GM21717 (cell line): ENCODE measurements at regions not wholly inside any gene's neighbourhood (a gene's known extent, or its start where the extent isn't known, plus 50 kb on each side); places are given as distances from the start of the nearest gene placed in this dataset.
"Not testable (repeated sequence)": the region's sequence is repeated elsewhere in the genome, so short reads cannot be mapped to it uniquely, and the experiment has no call there.

Experiments used
- ATAC-seq: cut with Tn5 transposase; IDR thresholded peaks from one replicate; pipeline ENCODE4 v1.9.1; 2021; ENCODE audit warnings: mild to moderate bottlenecking, moderate library complexity; ENCODE audit not compliant: unreplicated experiment

DNA sequence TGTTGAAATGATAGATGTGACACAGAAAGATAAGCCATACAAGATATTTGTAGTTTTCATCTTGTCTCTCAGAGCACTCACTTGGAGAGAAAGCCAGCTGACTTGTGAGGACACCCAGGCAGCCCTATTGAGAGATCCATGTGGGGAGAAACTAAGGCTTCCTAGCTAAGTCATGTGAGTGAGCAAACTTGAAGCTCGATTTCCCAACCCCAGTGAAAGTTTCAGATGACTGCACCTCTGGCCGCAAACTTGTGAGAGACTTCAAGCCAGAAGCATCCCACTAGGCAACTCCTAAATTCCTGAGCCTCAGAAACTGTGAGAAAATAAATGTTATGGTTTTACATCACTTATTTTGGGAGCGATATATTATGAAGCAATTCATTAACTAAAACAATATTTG lies 832.3 kb downstream of the LTN1 start:
- no peak for ATAC-seq

DNA sequence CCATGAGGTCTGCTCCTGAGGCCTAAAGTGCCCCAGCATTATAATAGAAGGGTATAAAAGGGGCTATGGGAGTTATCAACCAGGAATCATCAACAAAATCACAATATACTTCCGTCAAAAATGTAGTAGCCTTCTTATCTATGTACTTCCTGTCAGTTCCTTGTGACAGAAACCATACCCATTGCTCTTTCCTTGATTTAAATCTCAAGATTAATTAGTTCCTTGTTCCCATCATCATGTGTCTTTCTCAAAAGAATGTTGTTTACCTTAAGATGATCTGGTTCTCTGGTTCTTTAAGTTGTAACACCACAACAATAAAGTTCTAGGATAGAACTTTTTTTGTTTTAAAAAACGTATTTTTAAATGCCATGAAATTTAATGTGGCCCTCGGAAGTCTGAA lies 833.3 kb downstream of the LTN1 start:
- ATAC-seq, result no peak

- no peak for ATAC-seq
Measured at GRCh38 chr21:28156590-28156989, 836.1 kb downstream of the LTN1 start.

DNA sequence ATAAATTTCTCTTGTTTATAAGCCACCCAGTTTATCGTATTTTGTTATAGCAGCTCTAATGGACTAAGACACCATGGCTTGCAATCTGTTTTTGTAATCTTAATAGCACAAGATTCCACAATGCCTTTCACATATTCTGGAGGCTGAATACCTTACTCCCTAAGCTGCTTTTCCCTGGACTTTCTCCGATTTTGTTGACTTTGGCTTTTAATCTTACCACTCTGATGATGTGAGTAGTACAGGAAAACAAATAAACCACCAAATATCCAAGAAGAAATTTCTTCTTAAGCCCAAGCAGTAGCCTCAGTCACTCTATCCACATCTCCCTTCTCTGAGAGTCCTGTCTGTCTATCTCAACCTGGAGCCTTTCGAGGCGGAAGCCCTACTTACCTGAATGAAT lies 838.6 kb downstream of the LTN1 start:
- no peak for ATAC-seq

- no peak for ATAC-seq
Measured at GRCh38 chr21:28152732-28153131, 839.9 kb downstream of the LTN1 start.

DNA sequence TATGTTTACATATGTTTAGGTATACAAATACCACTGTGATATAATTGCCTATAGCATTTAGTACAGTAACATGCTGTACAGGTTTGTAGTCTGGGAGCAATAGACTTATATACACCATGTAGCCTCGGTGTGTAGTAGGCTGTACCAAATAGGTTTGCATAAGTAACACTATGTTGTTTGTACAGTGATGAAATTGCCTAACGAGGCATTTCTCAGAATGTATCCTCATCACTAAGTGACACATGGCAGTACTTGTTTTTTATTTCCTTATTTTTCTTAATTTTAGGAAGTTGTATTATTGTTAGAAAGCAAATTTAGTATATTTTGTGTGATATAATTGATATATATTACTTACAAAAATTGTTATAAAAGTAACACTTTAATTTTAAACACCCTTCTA lies 840.9 kb downstream of the LTN1 start:
- ATAC-seq, result no peak

DNA sequence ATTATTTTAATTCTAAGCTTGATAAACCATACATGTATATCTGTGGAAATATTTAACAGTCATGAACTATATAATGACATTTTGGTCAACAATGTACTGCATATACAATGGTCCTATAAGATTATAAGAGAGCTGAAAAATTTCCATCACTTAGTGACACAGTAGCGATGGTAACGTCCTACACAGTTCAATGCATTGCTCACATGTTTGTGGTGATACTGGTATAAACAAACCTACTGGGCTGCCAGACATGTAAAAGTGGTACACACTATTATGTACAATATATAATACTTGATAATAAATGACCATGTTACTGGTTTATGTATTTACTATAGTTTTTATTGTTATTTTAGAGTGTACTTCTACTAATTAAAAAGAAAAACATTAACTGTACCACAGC lies 841.9 kb downstream of the LTN1 start:
- no peak for ATAC-seq

- ATAC-seq, result no peak
Measured at GRCh38 chr21:28148400-28149064, 844.1 kb downstream of the LTN1 start.

GRCh38 chr21:28144653-28145052 lies 848.0 kb downstream of the LTN1 start:
- ATAC-seq, result no peak

DNA sequence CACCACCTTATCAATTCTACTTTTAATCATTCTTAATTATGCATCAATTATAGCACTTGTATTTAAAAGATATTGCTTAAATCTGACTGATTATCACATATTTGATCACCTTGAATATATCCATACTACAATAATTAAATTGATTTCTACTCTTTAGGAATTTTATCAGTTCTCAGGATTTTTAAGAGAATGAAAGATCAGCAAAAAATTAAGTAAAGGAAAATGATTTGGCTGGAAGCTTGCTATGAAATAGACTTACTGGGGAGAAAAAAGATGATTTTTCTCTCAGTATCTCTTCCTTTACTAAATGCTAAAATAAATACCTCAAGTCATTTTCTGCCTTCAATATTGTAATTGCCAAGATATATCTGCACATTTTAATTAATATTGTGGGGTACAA lies 848.6 kb downstream of the LTN1 start:
- no peak for ATAC-seq

DNA sequence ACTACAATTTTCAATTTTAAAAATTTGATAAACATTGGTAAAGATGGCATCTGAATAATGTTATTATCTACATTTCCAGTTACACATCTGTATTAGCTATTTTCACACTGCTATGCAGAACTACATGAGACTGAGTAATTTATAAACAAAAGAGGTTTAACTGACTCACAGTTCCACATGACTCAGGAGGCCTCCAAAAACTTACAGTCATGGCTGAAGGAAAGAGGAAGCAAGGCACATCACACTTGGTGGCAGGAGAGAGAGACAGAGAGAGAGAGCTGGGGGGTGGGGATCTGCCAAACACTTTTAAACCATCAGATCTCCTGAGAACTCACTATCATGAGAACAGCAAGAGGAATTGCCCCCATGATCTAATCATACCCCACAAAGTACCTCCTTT lies 850.0 kb downstream of the LTN1 start:
- no peak for ATAC-seq

- ATAC-seq, result no peak
Measured at GRCh38 chr21:28138272-28138671, 854.4 kb downstream of the LTN1 start.

DNA sequence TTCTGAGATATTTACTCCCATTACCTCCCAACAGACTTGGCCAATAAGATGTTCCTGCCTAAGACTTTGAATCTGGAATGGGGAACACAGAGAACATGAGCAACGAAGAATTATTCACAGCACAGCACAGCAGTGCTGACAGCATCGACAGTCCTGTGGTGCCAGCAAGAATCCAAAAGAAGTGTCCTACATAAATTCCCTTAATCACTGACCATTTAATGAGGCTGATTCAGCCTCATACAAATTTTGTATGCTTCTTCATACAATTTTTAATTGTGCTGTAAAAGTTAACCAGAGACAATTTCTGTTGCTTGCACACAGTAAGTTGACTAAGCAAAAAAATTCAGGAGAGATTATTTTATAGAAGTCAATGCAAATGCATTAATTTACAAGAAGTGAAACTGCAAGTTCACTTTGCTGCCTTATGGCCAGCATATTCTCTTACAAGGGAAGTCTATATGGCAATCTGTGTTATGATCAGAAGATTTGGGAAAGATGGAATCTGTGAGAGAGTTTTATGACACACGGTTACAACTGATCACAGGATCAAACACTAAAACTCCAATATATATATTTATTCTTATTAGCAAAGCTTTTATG lies 855.9 kb downstream of the LTN1 start:
- no peak for ATAC-seq

DNA sequence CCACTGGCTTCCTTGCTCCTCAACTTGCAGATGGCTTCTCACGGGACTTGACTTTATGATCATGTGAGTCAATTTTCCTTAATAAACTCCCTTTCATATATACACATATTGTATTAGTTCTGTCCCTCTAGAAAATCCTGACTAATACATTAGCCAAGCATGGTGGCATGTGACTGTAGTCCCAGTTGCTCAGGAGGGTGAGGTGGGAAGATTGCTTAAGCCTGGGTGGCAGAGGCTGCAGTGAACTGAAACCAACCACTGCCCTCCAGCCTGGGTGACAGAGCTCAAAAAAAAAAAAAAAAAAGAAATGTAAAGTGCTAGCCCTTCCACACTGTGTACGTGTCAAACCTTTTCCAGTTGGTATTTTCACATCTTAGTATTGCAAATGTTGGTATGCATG lies 857.0 kb downstream of the LTN1 start:
- ATAC-seq, result no peak

DNA sequence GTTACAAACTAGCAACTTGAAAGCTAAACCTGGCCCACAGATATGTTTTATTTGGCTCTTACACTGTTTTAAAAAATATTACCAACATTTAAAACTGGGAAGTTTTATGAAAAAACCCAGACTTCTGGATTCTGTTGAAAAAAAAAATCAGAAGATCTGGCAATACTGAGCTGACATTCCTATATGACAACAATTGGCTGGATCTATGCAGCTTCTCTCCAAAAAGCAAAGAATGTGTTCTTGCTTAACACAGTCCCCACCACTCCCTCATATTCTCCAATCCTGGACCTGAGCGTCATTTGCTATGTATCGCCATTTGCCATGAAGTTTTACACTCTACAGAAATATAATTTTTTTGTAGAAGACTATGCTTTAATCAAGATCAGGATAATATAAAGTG lies 859.6 kb downstream of the LTN1 start:
- no peak for ATAC-seq

GRCh38 chr21:28132713-28133112 lies 860.0 kb downstream of the LTN1 start:
- no peak for ATAC-seq

GRCh38 chr21:28127175-28127785 lies 865.4 kb downstream of the LTN1 start:
- ATAC-seq, result no peak

DNA sequence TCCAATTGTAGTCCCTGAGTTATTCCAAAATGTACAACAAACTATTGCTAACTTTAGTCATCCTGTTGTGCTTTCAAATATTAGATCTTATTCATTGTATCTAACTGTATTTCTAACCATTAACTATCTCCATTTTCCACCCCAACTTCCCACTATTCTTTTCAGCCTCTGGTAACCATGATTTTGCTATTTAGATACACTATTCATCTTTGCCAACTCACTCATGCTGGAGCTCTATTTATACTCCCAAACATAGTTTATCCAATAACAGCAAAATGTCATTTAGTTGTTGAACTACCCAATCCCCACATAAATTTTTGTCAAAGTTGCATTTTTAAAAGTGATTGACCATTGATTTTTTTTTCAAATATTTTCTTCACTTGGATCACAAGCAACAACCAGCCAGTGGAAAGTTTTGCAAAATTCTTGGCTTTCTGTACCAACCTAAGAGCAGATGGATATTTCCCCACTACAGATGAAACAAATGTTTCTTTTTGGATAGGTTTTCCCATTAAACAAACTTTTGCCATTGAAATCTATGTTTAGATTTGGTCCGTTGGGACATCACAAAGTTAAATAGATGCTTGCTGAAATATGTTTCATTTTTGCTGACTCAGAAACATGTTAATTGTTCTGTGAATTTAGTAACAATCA lies 866.0 kb downstream of the LTN1 start:
- ATAC-seq, result no peak

- ATAC-seq, result no peak
Measured at GRCh38 chr21:28124541-28124940, 868.1 kb downstream of the LTN1 start.

- no peak for ATAC-seq
Measured at GRCh38 chr21:28118570-28118969, 874.1 kb downstream of the LTN1 start.

DNA sequence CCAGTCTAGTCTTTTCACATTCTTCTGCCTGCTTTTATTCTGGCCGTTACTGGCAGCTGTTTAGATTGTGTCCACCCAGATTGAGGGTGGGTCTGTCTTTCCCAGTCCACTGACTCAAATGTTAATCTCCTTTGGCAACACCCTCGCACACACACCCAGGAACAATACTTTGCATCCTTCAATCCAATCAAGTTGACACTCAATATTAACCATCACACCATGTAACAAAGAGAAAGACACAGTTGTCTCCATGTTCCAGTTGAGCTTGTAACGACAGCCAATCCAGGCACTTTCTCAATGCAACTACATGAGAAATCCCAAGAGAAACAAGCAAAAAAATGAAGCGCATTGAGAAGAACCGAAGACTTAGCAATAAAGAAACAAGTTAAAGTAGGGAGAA lies 877.7 kb downstream of the LTN1 start:
- ATAC-seq, result not testable (repeated sequence)

DNA sequence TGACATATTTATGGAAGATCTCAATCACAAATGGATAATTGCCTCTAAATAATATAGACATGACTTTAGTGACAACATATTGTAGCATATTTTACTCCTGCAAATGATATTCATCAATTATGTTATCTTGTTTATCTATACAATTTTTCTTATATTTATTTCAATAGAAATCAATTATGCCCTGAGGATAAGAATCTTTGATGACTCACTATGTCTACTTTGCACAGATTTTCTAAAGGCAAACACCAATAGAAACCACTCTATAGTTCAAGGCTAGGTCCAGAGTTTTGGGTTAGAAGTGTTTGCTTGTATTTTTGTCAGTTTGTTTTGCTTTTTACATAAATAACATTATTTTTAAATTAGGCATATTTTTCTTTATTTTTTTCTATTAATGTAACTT lies 879.0 kb downstream of the LTN1 start:
- ATAC-seq, result no peak
